PC-9 (cell line): ENCODE measurements at regions not wholly inside any gene's neighbourhood (a gene's known extent, or its start where the extent isn't known, plus 50 kb on each side); places are given as distances from the start of the nearest gene placed in this dataset.

ENCODE experiments used
- EZH2 ChIP-seq: fragments of 200-600 bp; sonication (generic); IDR thresholded peaks from 2 replicates; pipeline ENCODE4 v1.8.0; 2017; ENCODE audit warnings: antibody characterized with exemption, low read depth
- TF ChIP-seq, protein P1 (sequence below): fragments of 200-600 bp; sonication (generic); conservative IDR thresholded peaks from 2 replicates; pipeline ENCODE4 v1.6.1; 2017; ENCODE audit warnings: mixed run types, antibody characterized with exemption, mild to moderate bottlenecking, moderate library complexity

DNA sequence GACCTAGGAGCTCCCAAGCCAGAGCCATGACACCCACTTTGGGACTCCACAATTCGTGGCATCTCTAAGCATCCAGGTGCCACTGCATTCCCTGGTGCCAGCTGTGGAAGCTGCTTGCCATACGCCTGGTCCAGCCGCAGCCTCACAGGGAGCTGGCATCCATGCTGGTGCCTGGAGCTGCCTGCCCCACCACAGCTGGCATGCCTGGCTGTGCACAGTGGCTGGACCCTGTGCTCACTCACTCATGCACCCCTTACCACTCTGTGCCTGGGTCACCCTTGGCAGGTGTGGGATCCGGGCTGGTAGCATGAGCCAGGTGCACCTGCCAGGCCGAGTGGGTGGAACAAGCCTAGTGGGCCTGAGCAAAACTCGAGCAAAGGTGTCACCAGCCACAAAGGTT lies 90.1 kb downstream of the CAVIN4 start:
- TF ChIP-seq EZH2: no peak
- TF ChIP-seq, protein P1, sequence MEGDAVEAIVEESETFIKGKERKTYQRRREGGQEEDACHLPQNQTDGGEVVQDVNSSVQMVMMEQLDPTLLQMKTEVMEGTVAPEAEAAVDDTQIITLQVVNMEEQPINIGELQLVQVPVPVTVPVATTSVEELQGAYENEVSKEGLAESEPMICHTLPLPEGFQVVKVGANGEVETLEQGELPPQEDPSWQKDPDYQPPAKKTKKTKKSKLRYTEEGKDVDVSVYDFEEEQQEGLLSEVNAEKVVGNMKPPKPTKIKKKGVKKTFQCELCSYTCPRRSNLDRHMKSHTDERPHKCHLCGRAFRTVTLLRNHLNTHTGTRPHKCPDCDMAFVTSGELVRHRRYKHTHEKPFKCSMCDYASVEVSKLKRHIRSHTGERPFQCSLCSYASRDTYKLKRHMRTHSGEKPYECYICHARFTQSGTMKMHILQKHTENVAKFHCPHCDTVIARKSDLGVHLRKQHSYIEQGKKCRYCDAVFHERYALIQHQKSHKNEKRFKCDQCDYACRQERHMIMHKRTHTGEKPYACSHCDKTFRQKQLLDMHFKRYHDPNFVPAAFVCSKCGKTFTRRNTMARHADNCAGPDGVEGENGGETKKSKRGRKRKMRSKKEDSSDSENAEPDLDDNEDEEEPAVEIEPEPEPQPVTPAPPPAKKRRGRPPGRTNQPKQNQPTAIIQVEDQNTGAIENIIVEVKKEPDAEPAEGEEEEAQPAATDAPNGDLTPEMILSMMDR: no peak
